ENCODE measurements at regions not wholly inside any gene's neighbourhood (a gene's known extent, or its start where the extent isn't known, plus 50 kb on each side); places are given as distances from the start of the nearest gene placed in this dataset.

DNA sequence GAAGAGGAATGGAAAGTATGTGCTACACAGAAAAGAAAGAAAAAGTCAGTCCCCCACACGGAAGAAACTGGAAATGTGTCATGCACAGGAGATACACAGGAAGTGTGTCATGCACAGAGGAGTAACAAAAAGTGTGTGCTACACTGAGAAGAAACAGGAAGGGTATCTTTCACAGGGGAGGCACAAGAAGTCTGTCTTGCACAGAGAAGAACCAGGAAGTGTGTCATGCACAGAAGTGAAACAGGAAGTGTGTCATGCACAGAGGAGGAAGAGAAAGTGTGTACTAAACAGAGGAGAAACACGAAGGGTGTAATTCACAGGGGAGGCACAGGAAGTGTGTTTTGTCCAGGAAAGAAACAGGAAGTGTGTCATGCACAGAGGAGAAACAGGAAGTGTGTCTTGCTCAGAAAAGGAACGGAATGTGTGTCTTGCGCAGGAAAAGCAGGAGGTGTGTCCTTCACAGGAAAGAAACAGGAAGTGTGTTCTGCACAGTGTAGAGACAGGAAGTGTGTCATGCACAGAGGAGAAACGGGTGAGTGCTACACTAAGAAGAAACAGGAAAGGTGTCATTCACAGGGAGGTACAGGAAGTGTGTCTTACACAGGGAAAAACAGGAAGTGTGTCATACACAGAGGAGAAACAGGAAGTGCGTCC lies 527.2 kb upstream of the PRKX start:
- H3F3A ChIP-seq (replicated peaks; ENCODE audit: insufficient read depth) = no peaks in the 10 kb centered on the region
- H3K36me3 ChIP-seq (replicated peaks in 1 of 2; ENCODE audit: control insufficient read depth in 1 of 2, insufficient read depth in 2 of 2, low read length in 1 of 2) = no peaks in the 10 kb centered on the region
- H3K9ac ChIP-seq = no peak overlapping the region
- H3K4me1 ChIP-seq (ENCODE audit: control insufficient read depth in 1 of 2, insufficient read depth in 2 of 2, low read depth in 1 of 2, low read length in 1 of 2) = no peaks in the 10 kb centered on the region
- no peak overlapping the region for H3K27ac ChIP-seq (ENCODE audit: low read depth in 2 of 2, low read length in 1 of 2)
- H3K9me3 ChIP-seq = no peaks in the 10 kb centered on the region
- no peak overlapping the region for H3K4me2 ChIP-seq
- ChIA-PET POLR2A (no interaction called here), CTCF (no interaction called here)
- no peaks in the 10 kb centered on the region for H3K27me3 ChIP-seq (ENCODE audit: insufficient read depth)
- H3K9me2 ChIP-seq = no peaks in the 10 kb centered on the region
- H4K20me1 ChIP-seq (ENCODE audit: insufficient read depth) = no peaks in the 10 kb centered on the region
- 9% methylated on average over 6 of the region's 6 CpGs for WGBS (ENCODE audit: low lambda C conversion rate)
- no peak overlapping the region for H2AFZ ChIP-seq (ENCODE audit: low read depth)
- H3K4me3 ChIP-seq (ENCODE audit: low read depth in 2 of 2, low read length in 1 of 2) = no peak overlapping the region
- no peak for DNase-seq
- no peak for TF ChIP-seq RFX5 (IDR thresholded peaks at IDR 0.05; ENCODE audit: low read length)
- TF ChIP-seq, protein P1, sequence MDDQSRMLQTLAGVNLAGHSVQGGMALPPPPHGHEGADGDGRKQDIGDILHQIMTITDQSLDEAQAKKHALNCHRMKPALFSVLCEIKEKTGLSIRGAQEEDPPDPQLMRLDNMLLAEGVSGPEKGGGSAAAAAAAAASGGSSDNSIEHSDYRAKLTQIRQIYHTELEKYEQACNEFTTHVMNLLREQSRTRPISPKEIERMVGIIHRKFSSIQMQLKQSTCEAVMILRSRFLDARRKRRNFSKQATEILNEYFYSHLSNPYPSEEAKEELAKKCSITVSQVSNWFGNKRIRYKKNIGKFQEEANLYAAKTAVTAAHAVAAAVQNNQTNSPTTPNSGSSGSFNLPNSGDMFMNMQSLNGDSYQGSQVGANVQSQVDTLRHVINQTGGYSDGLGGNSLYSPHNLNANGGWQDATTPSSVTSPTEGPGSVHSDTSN (IDR thresholded peaks at IDR 0.05) = no peak
- no peak for TF ChIP-seq FOXM1 (IDR thresholded peaks at IDR 0.05; ENCODE audit: low read depth)
- TF ChIP-seq SIN3A (IDR thresholded peaks at IDR 0.05; ENCODE audit: borderline replicate concordance, low read depth, low read length) = no peak
- no peak for TF ChIP-seq RAD21 (IDR thresholded peaks at IDR 0.05; ENCODE audit: low read length)
- no peaks in the 10 kb centered on the region for H3K79me2 ChIP-seq (ENCODE audit: insufficient read depth)

DNA sequence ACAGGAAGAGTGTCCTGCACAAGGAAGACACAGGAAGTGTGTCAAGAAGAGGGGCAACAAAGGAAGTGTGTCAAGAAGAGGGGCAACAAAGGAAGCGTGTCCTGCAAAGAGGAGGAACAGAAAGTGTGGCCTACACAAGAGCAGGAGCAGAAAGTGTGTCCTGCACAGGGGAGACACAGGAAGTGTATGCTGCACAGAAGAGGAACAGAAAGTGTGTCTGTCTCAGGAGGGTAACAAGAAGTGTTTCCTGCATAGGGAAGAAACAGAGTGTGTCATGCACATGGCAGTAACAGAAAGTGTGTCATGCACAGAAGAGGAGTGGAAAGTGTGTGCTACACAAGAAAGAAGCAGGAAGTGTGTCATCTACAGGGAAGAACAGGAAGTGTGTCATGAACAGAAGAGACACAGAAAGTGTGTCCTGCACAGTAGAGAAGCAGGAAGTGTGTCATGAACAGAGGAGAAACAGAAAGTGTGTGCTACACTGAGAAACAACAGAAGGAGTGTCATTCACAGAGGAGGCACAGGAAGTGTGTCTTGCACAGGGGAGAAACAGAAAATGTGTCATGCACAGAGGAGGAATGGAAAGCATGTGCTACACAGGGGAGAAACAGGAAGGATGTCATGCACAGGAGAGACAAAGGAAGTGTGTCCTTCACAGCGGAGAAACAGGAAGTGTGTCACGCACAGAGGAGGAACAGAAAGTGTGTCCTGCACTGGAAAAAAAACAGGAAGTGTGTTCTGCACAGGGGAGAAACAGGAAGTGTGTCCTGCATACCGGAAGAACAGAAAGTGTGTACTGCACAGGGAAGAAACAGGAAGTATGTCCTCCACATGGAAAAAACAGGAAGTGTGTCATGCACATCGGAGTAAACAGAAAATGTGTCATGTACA lies 526.4 kb upstream of the PRKX start:
- H3K4me2 ChIP-seq = no peak overlapping the region
- H3F3A ChIP-seq (replicated peaks; ENCODE audit: insufficient read depth) = no peaks in the 10 kb centered on the region
- H3K27me3 ChIP-seq (ENCODE audit: insufficient read depth) = no peaks in the 10 kb centered on the region
- no peaks in the 10 kb centered on the region for H3K79me2 ChIP-seq (ENCODE audit: insufficient read depth)
- H4K20me1 ChIP-seq (ENCODE audit: insufficient read depth) = no peaks in the 10 kb centered on the region
- H3K9ac ChIP-seq = no peak overlapping the region
- H3K9me2 ChIP-seq = no peaks in the 10 kb centered on the region
- 4% methylated on average over 5 of the region's 5 CpGs for WGBS (ENCODE audit: low lambda C conversion rate)
- H3K4me3 ChIP-seq (ENCODE audit: low read depth in 2 of 2, low read length in 1 of 2) = no peak overlapping the region
- CTCF ChIA-PET = no interaction called here
- no peak overlapping the region for H2AFZ ChIP-seq (ENCODE audit: low read depth)
- no peaks in the 10 kb centered on the region for H3K4me1 ChIP-seq (ENCODE audit: control insufficient read depth in 1 of 2, insufficient read depth in 2 of 2, low read depth in 1 of 2, low read length in 1 of 2)
- TF ChIP-seq CHD2 (IDR thresholded peaks at IDR 0.05; ENCODE audit: low read length, partially characterized antibody) = no peak
- TF ChIP-seq RXRA (IDR thresholded peaks at IDR 0.05; ENCODE audit: borderline replicate concordance, low read depth) = no peak
- no peak for TF ChIP-seq SIN3A (IDR thresholded peaks at IDR 0.05; ENCODE audit: borderline replicate concordance, low read depth, low read length)
- TF ChIP-seq YY1 (IDR thresholded peaks at IDR 0.05; ENCODE audit: low read depth) = no peak
- no peak for TF ChIP-seq GATA2 (CRISPR knock-in tag; IDR thresholded peaks at IDR 0.05)
- TF ChIP-seq MEF2A (IDR thresholded peaks at IDR 0.05; ENCODE audit: borderline replicate concordance, low read depth) = no peak
- TF ChIP-seq, protein P2, sequence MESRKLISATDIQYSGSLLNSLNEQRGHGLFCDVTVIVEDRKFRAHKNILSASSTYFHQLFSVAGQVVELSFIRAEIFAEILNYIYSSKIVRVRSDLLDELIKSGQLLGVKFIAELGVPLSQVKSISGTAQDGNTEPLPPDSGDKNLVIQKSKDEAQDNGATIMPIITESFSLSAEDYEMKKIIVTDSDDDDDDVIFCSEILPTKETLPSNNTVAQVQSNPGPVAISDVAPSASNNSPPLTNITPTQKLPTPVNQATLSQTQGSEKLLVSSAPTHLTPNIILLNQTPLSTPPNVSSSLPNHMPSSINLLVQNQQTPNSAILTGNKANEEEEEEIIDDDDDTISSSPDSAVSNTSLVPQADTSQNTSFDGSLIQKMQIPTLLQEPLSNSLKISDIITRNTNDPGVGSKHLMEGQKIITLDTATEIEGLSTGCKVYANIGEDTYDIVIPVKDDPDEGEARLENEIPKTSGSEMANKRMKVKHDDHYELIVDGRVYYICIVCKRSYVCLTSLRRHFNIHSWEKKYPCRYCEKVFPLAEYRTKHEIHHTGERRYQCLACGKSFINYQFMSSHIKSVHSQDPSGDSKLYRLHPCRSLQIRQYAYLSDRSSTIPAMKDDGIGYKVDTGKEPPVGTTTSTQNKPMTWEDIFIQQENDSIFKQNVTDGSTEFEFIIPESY (IDR thresholded peaks at IDR 0.05; ENCODE audit: borderline replicate concordance, low read depth) = no peak
- TF ChIP-seq, protein P3, sequence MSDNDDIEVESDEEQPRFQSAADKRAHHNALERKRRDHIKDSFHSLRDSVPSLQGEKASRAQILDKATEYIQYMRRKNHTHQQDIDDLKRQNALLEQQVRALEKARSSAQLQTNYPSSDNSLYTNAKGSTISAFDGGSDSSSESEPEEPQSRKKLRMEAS (IDR thresholded peaks at IDR 0.05; ENCODE audit: low read depth) = no peak
- no peak for TF ChIP-seq NFIC (IDR thresholded peaks at IDR 0.05; ENCODE audit: borderline replicate concordance)
- TF ChIP-seq NRF1 (IDR thresholded peaks at IDR 0.05; ENCODE audit: low read depth, low read length) = no peak
- TF ChIP-seq FOXM1 (IDR thresholded peaks at IDR 0.05; ENCODE audit: low read depth) = no peak
- no peak for TF ChIP-seq ELF1 (IDR thresholded peaks at IDR 0.05)
- no peak for TF ChIP-seq POLR2AphosphoS5 (IDR thresholded peaks at IDR 0.05; ENCODE audit: low read depth, low read length)
- TF ChIP-seq, protein P1 (IDR thresholded peaks at IDR 0.05) = no peak
- no peak for TF ChIP-seq SMC3 (IDR thresholded peaks at IDR 0.05; ENCODE audit: low read depth, low read length)
- no peak for TF ChIP-seq GABPA (IDR thresholded peaks at IDR 0.05; ENCODE audit: low read depth)
- TF ChIP-seq TCF12 (IDR thresholded peaks at IDR 0.05) = no peak
- TF ChIP-seq, protein P4, sequence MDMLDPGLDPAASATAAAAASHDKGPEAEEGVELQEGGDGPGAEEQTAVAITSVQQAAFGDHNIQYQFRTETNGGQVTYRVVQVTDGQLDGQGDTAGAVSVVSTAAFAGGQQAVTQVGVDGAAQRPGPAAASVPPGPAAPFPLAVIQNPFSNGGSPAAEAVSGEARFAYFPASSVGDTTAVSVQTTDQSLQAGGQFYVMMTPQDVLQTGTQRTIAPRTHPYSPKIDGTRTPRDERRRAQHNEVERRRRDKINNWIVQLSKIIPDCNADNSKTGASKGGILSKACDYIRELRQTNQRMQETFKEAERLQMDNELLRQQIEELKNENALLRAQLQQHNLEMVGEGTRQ (IDR thresholded peaks at IDR 0.05; ENCODE audit: borderline replicate concordance, low read depth, low read length) = no peak
- no peak for TF ChIP-seq TAF1 (IDR thresholded peaks at IDR 0.05; ENCODE audit: borderline replicate concordance, low read depth, low read length)
- TF ChIP-seq MXI1 (IDR thresholded peaks at IDR 0.05; ENCODE audit: low read depth, low read length) = no peak
- H3K27ac ChIP-seq (ENCODE audit: low read depth in 2 of 2, low read length in 1 of 2) = no peak overlapping the region
- no peaks in the 10 kb centered on the region for H3K36me3 ChIP-seq (replicated peaks in 1 of 2; ENCODE audit: control insufficient read depth in 1 of 2, insufficient read depth in 2 of 2, low read length in 1 of 2)
- H3K9me3 ChIP-seq = no peaks in the 10 kb centered on the region
- POLR2A ChIA-PET = no interaction called here
- DNase-seq = no peak

Data from SK-N-SH (cell line).